ENCODE measurements at regions not wholly inside any gene's neighbourhood (a gene's known extent, or its start where the extent isn't known, plus 50 kb on each side); places are given as distances from the start of the nearest gene placed in this dataset. TPM values are rescaled to one million over a fixed set of nuclear protein-coding genes. Genes with fewer than 3 reads are reported as not detected.

DNA sequence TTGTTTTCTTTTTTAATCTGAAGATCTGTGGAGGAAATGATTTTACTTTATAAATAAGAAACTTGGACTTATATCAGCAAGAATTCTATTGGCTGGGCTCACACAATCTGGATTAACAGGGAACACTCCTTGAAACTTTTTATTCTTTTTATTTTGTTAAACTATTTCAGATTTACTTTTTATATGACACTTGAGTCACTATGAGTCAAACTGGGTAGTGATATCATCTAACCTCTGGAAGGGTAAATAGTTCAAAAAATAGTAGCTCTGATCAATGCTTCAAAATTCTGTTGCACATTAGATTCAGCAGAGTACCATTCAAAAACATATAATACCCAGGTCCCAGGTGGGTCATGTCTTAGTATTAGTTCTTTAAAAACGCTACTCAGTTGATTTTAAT is 55.1 kb upstream of the NBEA start:
- Histone ChIP-seq H3K36me3 (no peaks in the 10 kb centered on the region), H3K27me3 (no peaks in the 10 kb centered on the region), H3K4me3 (no peak overlapping the region), H3K4me1 (no peaks in the 10 kb centered on the region), H3K27ac (no peak overlapping the region), H3K9me3 (no peaks in the 10 kb centered on the region)
- no peak for DNase-seq (ENCODE audit: extremely low spot score in 2 of 2)
- intact Hi-C loops (cut with DNase I), result no loop called here
- TF ChIP-seq POLR2AphosphoS5 (IDR thresholded peaks at IDR 0.05; ENCODE audit: insufficient read depth in 1 of 2, low read depth in 1 of 2) (no peak), CTCF (IDR thresholded peaks at IDR 0.05) (no peak), POLR2A (IDR thresholded peaks at IDR 0.05) (no peak)

Small RNA genes in the stretch of these regions (small RNA-seq; reads per million reads assigned to genes)
- not detected for gene AL356321.1
- not detected for gene RF00402

Data from vagina (tissue), 2 donors.